ENCODE measurements at regions not wholly inside any gene's neighbourhood (a gene's known extent, or its start where the extent isn't known, plus 50 kb on each side); places are given as distances from the start of the nearest gene placed in this dataset.

GRCh38 chr3:6416049-6416661, 444.8 kb upstream of the GRM7 start:
- H3K36me3 Mint-ChIP-seq (ENCODE audit: low read depth), result no peaks in the 10 kb centered on the region
- no peak overlapping the region for H3K27ac Mint-ChIP-seq
- H3K4me1 Mint-ChIP-seq, result no peaks in the 10 kb centered on the region
- no peak overlapping the region for H3K4me3 ChIP-seq (ENCODE audit: low read length)
- H3K4me3 Mint-ChIP-seq, result no peak overlapping the region
- H3K9me3 ChIP-seq (ENCODE audit: control insufficient read depth, low read length), result no peaks in the 10 kb centered on the region
- no peaks in the 10 kb centered on the region for H3K27me3 ChIP-seq (ENCODE audit: control insufficient read depth, insufficient read depth, low read length, poor library complexity, severe bottlenecking)
- no peak for DNase-seq
- peaks cover 4% of the 10 kb centered on the region for H3K9me3 Mint-ChIP-seq
- no peaks in the 10 kb centered on the region for H3K27me3 Mint-ChIP-seq (ENCODE audit: insufficient read depth)
- H3K9ac ChIP-seq (ENCODE audit: extremely low read depth, low read length, poor library complexity, severe bottlenecking), result no peak overlapping the region
- H3K36me3 ChIP-seq (ENCODE audit: control insufficient read depth, insufficient read depth, low read length), result no peaks in the 10 kb centered on the region
- no peaks in the 10 kb centered on the region for H3K4me1 ChIP-seq (ENCODE audit: control insufficient read depth, insufficient read depth, low read length)
- 87 to 89% methylated on average over 2 to 4 of the region's 4 CpGs for WGBS, 2 experiments (ENCODE audit: insufficient coverage in 1 of 2, insufficient read length in 1 of 2)
- H3K27ac ChIP-seq (ENCODE audit: low read depth, low read length), result no peak overlapping the region
- no peak for TF ChIP-seq CTCF (conservative IDR thresholded peaks at IDR 0.05)

GRCh38 chr3:6417174-6417573, 443.7 kb upstream of the GRM7 start:
- H3K36me3 Mint-ChIP-seq (ENCODE audit: low read depth), result no peaks in the 10 kb centered on the region
- Histone ChIP-seq H3K27me3 (ENCODE audit: control insufficient read depth, insufficient read depth, low read length, poor library complexity, severe bottlenecking) (no peaks in the 10 kb centered on the region), H3K36me3 (ENCODE audit: control insufficient read depth, insufficient read depth, low read length) (no peaks in the 10 kb centered on the region), H3K4me1 (ENCODE audit: control insufficient read depth, insufficient read depth, low read length) (no peaks in the 10 kb centered on the region), H3K27ac (ENCODE audit: low read depth, low read length) (no peak overlapping the region), H3K4me3 (ENCODE audit: low read length) (no peak overlapping the region), H3K9ac (ENCODE audit: extremely low read depth, low read length, poor library complexity, severe bottlenecking) (no peak overlapping the region), H3K9me3 (ENCODE audit: control insufficient read depth, low read length) (no peaks in the 10 kb centered on the region)
- no peak for DNase-seq
- H3K9me3 Mint-ChIP-seq, result peaks cover 4% of the 10 kb centered on the region
- no peak overlapping the region for H3K27ac Mint-ChIP-seq
- no peak for TF ChIP-seq CTCF (conservative IDR thresholded peaks at IDR 0.05)
- 86 to 94% methylated on average over 4 of the region's 4 CpGs for WGBS, 2 experiments (ENCODE audit: insufficient coverage in 1 of 2, insufficient read length in 1 of 2)
- no peaks in the 10 kb centered on the region for H3K27me3 Mint-ChIP-seq (ENCODE audit: insufficient read depth)
- H3K4me1 Mint-ChIP-seq, result no peaks in the 10 kb centered on the region
- H3K4me3 Mint-ChIP-seq, result no peak overlapping the region

- no peak overlapping the region for H3K27ac ChIP-seq (ENCODE audit: low read depth, low read length)
- Mint-ChIP-seq H3K27ac (no peak overlapping the region), H3K36me3 (ENCODE audit: low read depth) (peaks cover 2% of the 10 kb centered on the region), H3K27me3 (ENCODE audit: insufficient read depth) (no peaks in the 10 kb centered on the region), H3K4me3 (no peak overlapping the region), H3K9me3 (peaks cover 6% of the 10 kb centered on the region), H3K4me1 (no peaks in the 10 kb centered on the region)
- H3K4me1 ChIP-seq (ENCODE audit: control insufficient read depth, insufficient read depth, low read length), result no peaks in the 10 kb centered on the region
- no peaks in the 10 kb centered on the region for H3K27me3 ChIP-seq (ENCODE audit: control insufficient read depth, insufficient read depth, low read length, poor library complexity, severe bottlenecking)
- no peak overlapping the region for H3K4me3 ChIP-seq (ENCODE audit: low read length)
- H3K9ac ChIP-seq (ENCODE audit: extremely low read depth, low read length, poor library complexity, severe bottlenecking), result no peak overlapping the region
- no peaks in the 10 kb centered on the region for H3K36me3 ChIP-seq (ENCODE audit: control insufficient read depth, insufficient read depth, low read length)
- DNase-seq, result no peak
- TF ChIP-seq CTCF (conservative IDR thresholded peaks at IDR 0.05), result no peak
- WGBS, 2 experiments (ENCODE audit: insufficient coverage in 1 of 2, insufficient read length in 1 of 2), result 100% methylated on average over 1 of the region's 1 CpG
- no peaks in the 10 kb centered on the region for H3K9me3 ChIP-seq (ENCODE audit: control insufficient read depth, low read length)
These were observed 442.4 kb upstream of the GRM7 start for GRCh38 chr3:6418485-6418884.

Data from endodermal cell (in vitro differentiated cells).